H9 (cell line): ENCODE measurements at regions not wholly inside any gene's neighbourhood (a gene's known extent, or its start where the extent isn't known, plus 50 kb on each side); places are given as distances from the start of the nearest gene placed in this dataset.
A peak's percentile ranks its signal among the peaks of the same experiment; 100 is the strongest.

ENCODE experiments used
- DNase-seq: peaks from one replicate; pipeline ENCODE4 v3.0.0-alpha.2; 2017
- H2AFZ ChIP-seq: one replicate; pipeline ENCODE4 v1.6.1; 2013; ENCODE audit warnings: mild to moderate bottlenecking, low read length, control low read depth, moderate library complexity
- H2AK5ac ChIP-seq: 2 replicates; pipeline ENCODE4 v1.6.1; 2013; ENCODE audit warnings: low read length, control low read depth, mixed read lengths; ENCODE audit not compliant: insufficient read length
- H2BK120ac ChIP-seq: one replicate; pipeline ENCODE4 v1.6.1; 2013; ENCODE audit warnings: low read depth, mild to moderate bottlenecking, low read length, control low read depth, inconsistent platforms; ENCODE audit not compliant: poor library complexity, severe bottlenecking
- H2BK12ac ChIP-seq: 2 replicates; pipeline ENCODE4 v1.6.1; 2013; ENCODE audit warnings: low read length, control low read depth, mixed read lengths, low read depth; ENCODE audit not compliant: insufficient read length
- H2BK15ac ChIP-seq: 2 replicates; pipeline ENCODE4 v1.6.1; 2013; ENCODE audit warnings: low read depth, low read length, control low read depth
- H2BK20ac ChIP-seq: one replicate; pipeline ENCODE4 v1.6.1; 2013; ENCODE audit warnings: low read depth, mild to moderate bottlenecking, low read length, control low read depth, inconsistent platforms; ENCODE audit not compliant: poor library complexity, severe bottlenecking
- H2BK5ac ChIP-seq: 2 replicates; pipeline ENCODE4 v1.6.1; 2013; ENCODE audit warnings: low read length, control low read depth, mixed read lengths; ENCODE audit not compliant: insufficient read length
- H3K14ac ChIP-seq: 2 replicates; pipeline ENCODE4 v1.6.1; 2013; ENCODE audit warnings: low read length, control low read depth; ENCODE audit not compliant: insufficient read depth
- H3K18ac ChIP-seq: 2 replicates; pipeline ENCODE4 v1.6.1; 2013; ENCODE audit warnings: low read depth, mild to moderate bottlenecking, mixed read lengths, low read length, control low read depth; ENCODE audit not compliant: insufficient read length
- H3K23ac ChIP-seq: 2 replicates; pipeline ENCODE4 v1.6.1; 2013; ENCODE audit warnings: low read length, control low read depth, mixed read lengths, low read depth; ENCODE audit not compliant: insufficient read length
- H3K23me2 ChIP-seq: 2 replicates; pipeline ENCODE4 v1.6.1; 2013; ENCODE audit warnings: low read depth, mild to moderate bottlenecking, mixed read lengths, low read length, control low read depth; ENCODE audit not compliant: insufficient read length, poor library complexity, severe bottlenecking
- H3K27ac ChIP-seq: 2 replicates; pipeline ENCODE4 v1.5.1; 2013; ENCODE audit warnings: low read length, control low read depth, mixed read lengths, low read depth; ENCODE audit not compliant: insufficient read length
- H3K27me3 ChIP-seq: 2 replicates; pipeline ENCODE4 v1.6.1; 2013; ENCODE audit warnings: low read length, control low read depth, inconsistent platforms; ENCODE audit not compliant: insufficient read depth
- H3K4ac ChIP-seq: 2 replicates; pipeline ENCODE4 v1.6.1; 2013; ENCODE audit warnings: low read depth, mild to moderate bottlenecking, control low read depth, inconsistent platforms, low read length, moderate library complexity
- H3K4me1 ChIP-seq: 2 replicates; pipeline ENCODE4 v1.6.1; 2013; ENCODE audit warnings: low read length, control low read depth, inconsistent platforms; ENCODE audit not compliant: insufficient read depth
- H3K4me2 ChIP-seq: 2 replicates; pipeline ENCODE4 v1.6.1; 2013; ENCODE audit warnings: low read length, control low read depth, mixed read lengths; ENCODE audit not compliant: insufficient read length, insufficient read depth
- H3K56ac ChIP-seq: 2 replicates; pipeline ENCODE4 v1.6.1; 2013; ENCODE audit warnings: low read depth, mild to moderate bottlenecking, mixed read lengths, low read length, control low read depth; ENCODE audit not compliant: insufficient read length
- H3K79me1 ChIP-seq: 2 replicates; pipeline ENCODE4 v1.6.1; 2013; ENCODE audit warnings: low read depth, mild to moderate bottlenecking, moderate library complexity, low read length, control low read depth, inconsistent platforms; ENCODE audit not compliant: insufficient read depth, poor library complexity, severe bottlenecking
- H3K79me2 ChIP-seq: 2 replicates; pipeline ENCODE4 v1.6.1; 2013; ENCODE audit warnings: low read length, control low read depth, inconsistent platforms; ENCODE audit not compliant: insufficient read depth
- H3K9ac ChIP-seq: 2 replicates; pipeline ENCODE4 v1.6.1; 2013; ENCODE audit warnings: low read length, control low read depth, mixed read lengths; ENCODE audit not compliant: insufficient read length; ENCODE audit errors: extremely low read depth
- H3K9me3 ChIP-seq: one replicate; pipeline ENCODE4 v1.6.1; 2013; ENCODE audit warnings: low read depth, low read length, inconsistent platforms; ENCODE audit not compliant: control insufficient read depth
- H3T11ph ChIP-seq: one replicate; pipeline ENCODE4 v1.6.1; 2013; ENCODE audit warnings: mild to moderate bottlenecking, low read length, control low read depth, inconsistent platforms
- H4K20me1 ChIP-seq: one replicate; pipeline ENCODE4 v1.6.1; 2013; ENCODE audit not compliant: control insufficient read depth, insufficient read length, insufficient read depth
- H4K5ac ChIP-seq: 2 replicates; pipeline ENCODE4 v1.6.1; 2013; ENCODE audit warnings: low read depth, mild to moderate bottlenecking, mixed read lengths, low read length, control low read depth; ENCODE audit not compliant: insufficient read length
- H4K8ac ChIP-seq: replicated peaks from 2 replicates; pipeline ENCODE4 v1.6.1; 2013; ENCODE audit warnings: low read length, control low read depth, mixed read lengths, low read depth; ENCODE audit not compliant: insufficient read length
- H4K91ac ChIP-seq: 2 replicates; pipeline ENCODE4 v1.6.1; 2013; ENCODE audit warnings: low read depth, mild to moderate bottlenecking, moderate library complexity, mixed read lengths, low read length, control low read depth; ENCODE audit not compliant: insufficient read length
- H3K27ac Mint-ChIP-seq, 3 experiments: 2 replicates in 2 of 3; 3 replicates in 1 of 3; pipeline ENCODE4 v1.8.0; 2020 to 2021; ENCODE audit warnings: mixed read lengths in 3 of 3, mild to moderate bottlenecking in 1 of 3, moderate library complexity in 1 of 3
- H3K27me3 Mint-ChIP-seq: 2 replicates; pipeline ENCODE4 v1.8.0; 2021; ENCODE audit warnings: low read depth, mild to moderate bottlenecking, moderate library complexity, mixed read lengths
- H3K36me3 Mint-ChIP-seq, 3 experiments: 2 replicates in 2 of 3; 3 replicates in 1 of 3; pipeline ENCODE4 v1.8.0; 2020 to 2021; ENCODE audit warnings: low read depth in 3 of 3, mixed read lengths in 3 of 3; ENCODE audit not compliant: insufficient read depth in 1 of 3
- H3K4me1 Mint-ChIP-seq, 2 experiments: 2 replicates each; pipeline ENCODE4 v1.8.0; 2020; ENCODE audit warnings: mixed read lengths in 2 of 2
- H3K4me3 Mint-ChIP-seq, 2 experiments: 2 replicates in 1 of 2; 3 replicates in 1 of 2; pipeline ENCODE4 v1.8.0; 2020 to 2021; ENCODE audit warnings: mild to moderate bottlenecking in 2 of 2, mixed read lengths in 2 of 2, moderate library complexity in 1 of 2
- H3K9me3 Mint-ChIP-seq, 2 experiments: 2 replicates in 1 of 2; 3 replicates in 1 of 2; pipeline ENCODE4 v1.8.0; 2020; ENCODE audit warnings: mild to moderate bottlenecking in 2 of 2, mixed read lengths in 2 of 2, moderate library complexity in 1 of 2
- WGBS: extraction: QIAGEN DNeasy Blood & Tissue Kit; methylation state at CpG from one replicate; pipeline ENCODE4 v1.1.7; 2013; ENCODE audit warnings: missing lambda C conversion rate, low lambda C conversion rate, mixed read lengths; ENCODE audit not compliant: insufficient read length; ENCODE audit errors: extremely low coverage; 5-methylcytosine and 5-hydroxymethylcytosine counted together
- TF ChIP-seq, protein P1 (sequence below): fragments of 200-600 bp; sonication (generic); conservative IDR thresholded peaks from 3 replicates; pipeline ENCODE4 v1.8.0; 2021; ENCODE audit warnings: antibody characterized with exemption, mild to moderate bottlenecking

GRCh38 chr4:81714291-81714690 is 242.6 kb upstream of the RASGEF1B start:
- Mint-ChIP-seq H3K4me1 (peaks cover 17 to 22% of the 10 kb centered on the region in 2 experiments), H3K9me3 (no peaks in the 10 kb centered on the region), H3K36me3 (peaks cover 0 to 2% (median 0%) of the 10 kb centered on the region in 3 experiments; a peak in 1 of 7 replicates), H3K27ac (peak overlapping the region in 1 of 3 experiments; percentile 65; a peak in 2 of 7 replicates), H3K4me3 (no peak overlapping the region), H3K27me3 (no peaks in the 10 kb centered on the region; the same call in none of the 2 replicates)
- H3K9me3 ChIP-seq: no peaks in the 10 kb centered on the region
- H2BK120ac ChIP-seq: no peak overlapping the region
- H2BK5ac ChIP-seq: no peak overlapping the region
- H2BK20ac ChIP-seq: no peak overlapping the region
- H3K14ac ChIP-seq: no peak overlapping the region
- H4K20me1 ChIP-seq: no peaks in the 10 kb centered on the region
- H3K27me3 ChIP-seq: no peaks in the 10 kb centered on the region
- no peaks in the 10 kb centered on the region for H3K79me1 ChIP-seq
- H2AK5ac ChIP-seq: no peak overlapping the region
- no peaks in the 10 kb centered on the region for H3K79me2 ChIP-seq
- no peak overlapping the region for H3K4me2 ChIP-seq
- no peaks in the 10 kb centered on the region for H3K23me2 ChIP-seq
- H3K4ac ChIP-seq: no peak overlapping the region
- H3T11ph ChIP-seq: no peak overlapping the region
- H3K27ac ChIP-seq: no peak overlapping the region
- H2BK15ac ChIP-seq: no peak overlapping the region
- WGBS: no CpG with 5 or more reads among the region's 4 CpGs
- no peak overlapping the region for H3K9ac ChIP-seq
- H4K5ac ChIP-seq: no peak overlapping the region
- H2AFZ ChIP-seq: no peak overlapping the region
- no peak overlapping the region for H3K18ac ChIP-seq
- DNase-seq: no peak
- H2BK12ac ChIP-seq: no peak overlapping the region
- H3K4me1 ChIP-seq: no peaks in the 10 kb centered on the region; the same call in 1 of the 2 replicates
- TF ChIP-seq, protein P1, sequence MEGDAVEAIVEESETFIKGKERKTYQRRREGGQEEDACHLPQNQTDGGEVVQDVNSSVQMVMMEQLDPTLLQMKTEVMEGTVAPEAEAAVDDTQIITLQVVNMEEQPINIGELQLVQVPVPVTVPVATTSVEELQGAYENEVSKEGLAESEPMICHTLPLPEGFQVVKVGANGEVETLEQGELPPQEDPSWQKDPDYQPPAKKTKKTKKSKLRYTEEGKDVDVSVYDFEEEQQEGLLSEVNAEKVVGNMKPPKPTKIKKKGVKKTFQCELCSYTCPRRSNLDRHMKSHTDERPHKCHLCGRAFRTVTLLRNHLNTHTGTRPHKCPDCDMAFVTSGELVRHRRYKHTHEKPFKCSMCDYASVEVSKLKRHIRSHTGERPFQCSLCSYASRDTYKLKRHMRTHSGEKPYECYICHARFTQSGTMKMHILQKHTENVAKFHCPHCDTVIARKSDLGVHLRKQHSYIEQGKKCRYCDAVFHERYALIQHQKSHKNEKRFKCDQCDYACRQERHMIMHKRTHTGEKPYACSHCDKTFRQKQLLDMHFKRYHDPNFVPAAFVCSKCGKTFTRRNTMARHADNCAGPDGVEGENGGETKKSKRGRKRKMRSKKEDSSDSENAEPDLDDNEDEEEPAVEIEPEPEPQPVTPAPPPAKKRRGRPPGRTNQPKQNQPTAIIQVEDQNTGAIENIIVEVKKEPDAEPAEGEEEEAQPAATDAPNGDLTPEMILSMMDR: no peak
- no peak overlapping the region for H3K56ac ChIP-seq
- H3K23ac ChIP-seq: no peak overlapping the region
- H4K91ac ChIP-seq: no peak overlapping the region
- H4K8ac ChIP-seq: no peak overlapping the region
